Activated effector memory CD4-positive, alpha-beta T cell treated with Interleukin-2 at 50 U/mL for 16 hours (primary cell): ENCODE measurements at regions not wholly inside any gene's neighbourhood (a gene's known extent, or its start where the extent isn't known, plus 50 kb on each side); places are given as distances from the start of the nearest gene placed in this dataset.

Experiments used
- DNase-seq: peaks from one replicate; pipeline ENCODE4 v3.0.0-alpha.2; 2020

- no peak for DNase-seq
Observed at GRCh38 chr20:40961686-40962640, 66.7 kb upstream of the TOP1 start.

- DNase-seq, result peak; percentile 55
Observed at GRCh38 chr20:40962733-40963504, 65.7 kb upstream of the TOP1 start.

DNA sequence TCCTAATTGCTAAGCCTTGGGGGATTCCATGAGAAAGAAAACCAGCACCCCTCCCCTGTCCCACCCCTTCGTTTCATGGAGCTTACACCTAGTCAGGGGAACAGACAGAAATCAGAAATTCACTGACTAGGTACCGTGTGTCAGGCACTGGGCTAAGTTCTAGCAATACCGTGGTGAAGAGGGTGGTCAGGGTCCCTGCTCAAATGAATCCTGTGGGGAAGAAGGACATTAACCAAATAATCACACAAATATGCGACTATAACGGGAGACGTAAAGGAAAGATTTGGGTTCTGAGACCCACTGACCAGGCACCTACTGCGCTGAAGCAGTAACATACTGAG is 65.1 kb upstream of the TOP1 start:
- DNase-seq, result no peak

GRCh38 chr20:40965671-40966070 is 63.0 kb upstream of the TOP1 start:
- DNase-seq, result no peak

GRCh38 chr20:40966103-40966502 is 62.5 kb upstream of the TOP1 start:
- DNase-seq, result no peak

GRCh38 chr20:40966516-40967185 is 62.0 kb upstream of the TOP1 start:
- DNase-seq, result no peak

DNA sequence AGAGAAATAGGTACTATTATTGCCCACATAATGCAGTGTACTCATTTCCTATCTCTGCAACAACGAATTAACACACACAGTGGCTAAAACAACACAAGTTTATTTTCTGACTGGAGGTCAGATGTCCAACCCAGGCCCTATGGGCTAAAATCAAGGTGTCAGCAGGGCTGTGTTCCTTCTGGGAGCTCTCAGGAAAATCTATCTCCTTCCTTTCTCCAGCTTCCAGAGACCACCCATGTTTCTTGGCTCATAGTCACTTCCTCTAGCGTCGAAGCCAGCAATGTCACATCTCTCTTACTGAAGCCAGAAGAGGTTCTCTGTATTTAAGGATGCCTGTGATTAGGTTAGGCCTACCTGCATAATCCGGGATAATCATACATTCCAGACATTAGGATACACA is 60.9 kb upstream of the TOP1 start:
- no peak for DNase-seq

DNA sequence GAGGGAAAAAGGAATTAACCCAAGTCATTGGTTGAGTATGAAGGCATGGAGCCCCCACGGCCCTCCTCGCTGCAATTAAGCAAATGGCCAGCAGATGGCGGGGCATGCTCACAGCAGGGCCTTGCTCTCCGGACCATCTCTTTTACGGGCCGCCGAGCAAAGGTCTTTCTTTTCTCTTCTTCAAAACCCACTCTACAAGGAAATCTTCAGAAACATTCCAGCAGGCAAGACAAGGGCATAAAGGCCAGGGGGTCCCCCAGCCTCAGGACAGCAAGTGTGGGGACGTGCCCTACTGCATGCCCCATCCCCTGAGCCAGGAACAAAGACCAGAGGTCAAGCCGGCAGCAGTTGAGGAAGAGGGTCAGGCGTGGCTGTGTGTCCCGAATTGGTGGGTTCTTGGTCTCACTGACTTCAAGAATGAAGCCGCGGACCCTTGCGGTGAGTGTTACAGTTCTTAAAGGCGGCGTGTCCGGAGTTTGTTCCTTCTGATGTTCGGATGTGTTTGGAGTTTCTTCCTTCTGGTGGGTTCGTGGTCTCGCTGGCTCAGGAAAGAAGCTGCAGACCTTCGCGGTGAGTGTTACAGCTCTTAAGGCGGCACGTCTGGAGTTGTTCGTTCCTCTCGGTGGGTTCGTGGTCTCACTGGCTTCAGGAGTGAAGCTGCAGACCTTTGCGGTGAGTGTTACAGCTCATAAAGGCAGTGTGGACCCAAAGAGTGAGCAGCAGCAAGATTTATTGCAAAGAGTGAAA is 59.6 kb upstream of the TOP1 start:
- DNase-seq, result peak; percentile 74

GRCh38 chr20:40970218-40970617 is 58.4 kb upstream of the TOP1 start:
- DNase-seq, result no peak

- DNase-seq, result no peak
Observed at GRCh38 chr20:40977218-40977617, 51.4 kb upstream of the TOP1 start.

- no peak for DNase-seq
Observed at GRCh38 chr20:40978761-40979160, 49.9 kb upstream of the TOP1 start.
